ENCODE measurements at regions not wholly inside any gene's neighbourhood (a gene's known extent, or its start where the extent isn't known, plus 50 kb on each side); places are given as distances from the start of the nearest gene placed in this dataset.
A peak's percentile ranks its signal among the peaks of the same experiment; 100 is the strongest.
"Not testable (repeated sequence)": the region's sequence is repeated elsewhere in the genome, so short reads cannot be mapped to it uniquely, and the experiment has no call there.

- no peak overlapping the region for H3K4me3 ChIP-seq
- H3K27ac ChIP-seq, result no peak overlapping the region
Observed at GRCh38 chr2:17460371-17461086, 57.7 kb downstream of the RAD51AP2 start.

GRCh38 chr2:17455343-17455742, 62.9 kb downstream of the RAD51AP2 start:
- Histone ChIP-seq H3K27ac (no peak overlapping the region), H3K4me3 (no peak overlapping the region)

GRCh38 chr2:17446191-17446590, 72.0 kb downstream of the RAD51AP2 start:
- not testable (repeated sequence) for H3K27ac ChIP-seq, H3K4me3 ChIP-seq

GRCh38 chr2:17445744-17446143, 72.5 kb downstream of the RAD51AP2 start:
- no peak overlapping the region for H3K4me3 ChIP-seq
- H3K27ac ChIP-seq, result no peak overlapping the region

- no peak overlapping the region for H3K4me3 ChIP-seq
Observed at GRCh38 chr2:17442334-17442733, 75.9 kb downstream of the RAD51AP2 start.

GRCh38 chr2:17441790-17442189, 76.5 kb downstream of the RAD51AP2 start:
- H3K4me3 ChIP-seq, result peak overlapping the region in 5 of 7 experiments; percentile 1 to 10 (median 8)
- peak overlapping the region in 14 of 21 experiments; percentile 7 to 73 (median 46) for H3K27ac ChIP-seq

More at GRCh38 chr2:17442334-17442733, 75.9 kb downstream of the RAD51AP2 start:
- peak overlapping the region in 2 of 21 experiments; percentile 7 to 63 for H3K27ac ChIP-seq

- peak overlapping the region in 14 of 21 experiments; percentile 7 to 73 (median 46) for H3K27ac ChIP-seq
- peak overlapping the region in 5 of 7 experiments; percentile 1 to 10 (median 8) for H3K4me3 ChIP-seq
Observed at GRCh38 chr2:17441055-17441771, 77.0 kb downstream of the RAD51AP2 start.

- Histone ChIP-seq H3K27ac (no peak overlapping the region), H3K4me3 (no peak overlapping the region)
Observed at GRCh38 chr2:17430326-17430725, 87.9 kb downstream of the RAD51AP2 start.

GRCh38 chr2:17429130-17429529, 89.1 kb downstream of the RAD51AP2 start:
- Histone ChIP-seq H3K4me3 (no peak overlapping the region), H3K27ac (no peak overlapping the region)

- Histone ChIP-seq H3K4me3 (no peak overlapping the region), H3K27ac (no peak overlapping the region)
Observed at GRCh38 chr2:17427401-17427800, 90.8 kb downstream of the RAD51AP2 start.

GRCh38 chr2:17426743-17427142, 91.5 kb downstream of the RAD51AP2 start:
- Histone ChIP-seq H3K27ac (no peak overlapping the region), H3K4me3 (no peak overlapping the region)

- Histone ChIP-seq H3K4me3 (no peak overlapping the region), H3K27ac (no peak overlapping the region)
Observed at GRCh38 chr2:17422061-17422460, 96.2 kb downstream of the RAD51AP2 start.

- H3K27ac ChIP-seq, result peak overlapping the region in 8 of 21 experiments; percentile 10 to 75 (median 49)
- H3K4me3 ChIP-seq, result no peak overlapping the region
Observed at GRCh38 chr2:17416884-17417391, 101.3 kb downstream of the RAD51AP2 start.

GRCh38 chr2:17413036-17413435, 105.2 kb downstream of the RAD51AP2 start:
- no peak overlapping the region for H3K27ac ChIP-seq
- no peak overlapping the region for H3K4me3 ChIP-seq

GRCh38 chr2:17401096-17401495, 117.1 kb downstream of the RAD51AP2 start:
- no peak overlapping the region for H3K4me3 ChIP-seq
- H3K27ac ChIP-seq, result no peak overlapping the region

GRCh38 chr2:17398770-17399169, 119.5 kb downstream of the RAD51AP2 start:
- Histone ChIP-seq H3K27ac (no peak overlapping the region), H3K4me3 (no peak overlapping the region)

GRCh38 chr2:17388798-17389197, 129.4 kb downstream of the RAD51AP2 start:
- no peak overlapping the region for H3K27ac ChIP-seq

GRCh38 chr2:17387591-17387990, 130.6 kb downstream of the RAD51AP2 start:
- H3K27ac ChIP-seq, result no peak overlapping the region
- H3K4me3 ChIP-seq, result no peak overlapping the region

More at GRCh38 chr2:17388798-17389197, 129.4 kb downstream of the RAD51AP2 start:
- no peak overlapping the region for H3K4me3 ChIP-seq

- H3K4me3 ChIP-seq, result no peak overlapping the region
- no peak overlapping the region for H3K27ac ChIP-seq
Observed at GRCh38 chr2:17386771-17387170, 131.5 kb downstream of the RAD51AP2 start.

- H3K27ac ChIP-seq, result no peak overlapping the region
- no peak overlapping the region for H3K4me3 ChIP-seq
Observed at GRCh38 chr2:17380003-17380402, 138.2 kb downstream of the RAD51AP2 start.

GRCh38 chr2:17375262-17375661, 143.0 kb downstream of the RAD51AP2 start:
- no peak overlapping the region for H3K27ac ChIP-seq
- H3K4me3 ChIP-seq, result no peak overlapping the region
